ENCODE measurements at regions not wholly inside any gene's neighbourhood (a gene's known extent, or its start where the extent isn't known, plus 50 kb on each side); places are given as distances from the start of the nearest gene placed in this dataset.

- TF ChIP-seq EP300 (IDR thresholded peaks at IDR 0.05; ENCODE audit: borderline replicate concordance) (no peak), YY1 (IDR thresholded peaks at IDR 0.05; ENCODE audit: low read depth) (no peak)
These were observed 152.3 kb downstream of the HSD17B3 start for GRCh38 chr9:96149533-96150280.

GRCh38 chr9:96148634-96149532 is 153.1 kb downstream of the HSD17B3 start:
- TF ChIP-seq NFIC (IDR thresholded peaks at IDR 0.05) (no peak), YY1 (IDR thresholded peaks at IDR 0.05; ENCODE audit: low read depth) (no peak), EGR1 (IDR thresholded peaks at IDR 0.05) (no peak), EP300 (IDR thresholded peaks at IDR 0.05; ENCODE audit: borderline replicate concordance) (no peak), MAX (IDR thresholded peaks at IDR 0.05) (no peak), CREB1 (IDR thresholded peaks at IDR 0.05; ENCODE audit: low read depth) (no peak), TEAD4 (IDR thresholded peaks at IDR 0.05) (no peak), USF1 (IDR thresholded peaks at IDR 0.05) (no peak), ZBTB7A (IDR thresholded peaks at IDR 0.05; ENCODE audit: low read depth) (no peak), TAF1 (IDR thresholded peaks at IDR 0.05; ENCODE audit: low read depth) (no peak), TCF12 (IDR thresholded peaks at IDR 0.05; ENCODE audit: low read depth) (no peak), RAD21 (IDR thresholded peaks at IDR 0.05; ENCODE audit: low read depth) (no peak), CEBPB (IDR thresholded peaks at IDR 0.05) (no peak), FOXM1 (IDR thresholded peaks at IDR 0.05; ENCODE audit: borderline replicate concordance, low read depth) (no peak), REST (IDR thresholded peaks at IDR 0.05; ENCODE audit: low read depth) (no peak)

- TF ChIP-seq RAD21 (IDR thresholded peaks at IDR 0.05; ENCODE audit: low read depth) (no peak), CEBPB (IDR thresholded peaks at IDR 0.05) (no peak)
These were observed 160.3 kb downstream of the HSD17B3 start for GRCh38 chr9:96141666-96142065.

GRCh38 chr9:96141128-96141474 is 160.9 kb downstream of the HSD17B3 start:
- TF ChIP-seq YY1 (IDR thresholded peaks at IDR 0.05; ENCODE audit: low read depth), result no peak

- TF ChIP-seq CREB1 (IDR thresholded peaks at IDR 0.05; ENCODE audit: low read depth) (no peak), EP300 (IDR thresholded peaks at IDR 0.05; ENCODE audit: borderline replicate concordance) (no peak), RAD21 (IDR thresholded peaks at IDR 0.05; ENCODE audit: low read depth) (no peak), CEBPB (IDR thresholded peaks at IDR 0.05) (no peak), ZBTB7A (IDR thresholded peaks at IDR 0.05; ENCODE audit: low read depth) (no peak), USF1 (IDR thresholded peaks at IDR 0.05) (no peak), REST (IDR thresholded peaks at IDR 0.05; ENCODE audit: low read depth) (no peak), MAX (IDR thresholded peaks at IDR 0.05) (no peak), TAF1 (IDR thresholded peaks at IDR 0.05; ENCODE audit: low read depth) (no peak), NFIC (IDR thresholded peaks at IDR 0.05) (no peak), TEAD4 (IDR thresholded peaks at IDR 0.05) (no peak), TCF12 (IDR thresholded peaks at IDR 0.05; ENCODE audit: low read depth) (no peak), YY1 (IDR thresholded peaks at IDR 0.05; ENCODE audit: low read depth) (no peak), EGR1 (IDR thresholded peaks at IDR 0.05) (no peak), FOXM1 (IDR thresholded peaks at IDR 0.05; ENCODE audit: borderline replicate concordance, low read depth) (no peak)
These were observed 161.5 kb downstream of the HSD17B3 start for GRCh38 chr9:96140296-96141127.

Measured in Ishikawa (cell line).